Lower leg skin (tissue), 3 donors: ENCODE measurements at regions not wholly inside any gene's neighbourhood (a gene's known extent, or its start where the extent isn't known, plus 50 kb on each side); places are given as distances from the start of the nearest gene placed in this dataset.

Source experiments
- CTCF ChIP-seq, 3 donors: fragments of 450-650 bp; IDR thresholded peaks; one replicate each; pipeline ENCODE4 v1.5.1; 2016; ENCODE audit warnings: antibody characterized with exemption in 3 of 3, mild to moderate bottlenecking in 3 of 3, moderate library complexity in 2 of 3
- POLR2A ChIP-seq, 2 donors: fragments of 450-650 bp; IDR thresholded peaks; one replicate each; pipeline ENCODE4 v1.6.1; 2016 to 2017; ENCODE audit warnings: antibody characterized with exemption in 2 of 2, mild to moderate bottlenecking in 1 of 2, moderate library complexity in 1 of 2

- TF ChIP-seq CTCF (IDR thresholded peaks at IDR 0.05) (no peak), POLR2A (IDR thresholded peaks at IDR 0.05) (no peak)
Measured at GRCh38 chr3:40754994-40755393, 230.2 kb downstream of the ZNF621 start.
